ENCODE measurements at regions not wholly inside any gene's neighbourhood (a gene's known extent, or its start where the extent isn't known, plus 50 kb on each side); places are given as distances from the start of the nearest gene placed in this dataset.

DNA sequence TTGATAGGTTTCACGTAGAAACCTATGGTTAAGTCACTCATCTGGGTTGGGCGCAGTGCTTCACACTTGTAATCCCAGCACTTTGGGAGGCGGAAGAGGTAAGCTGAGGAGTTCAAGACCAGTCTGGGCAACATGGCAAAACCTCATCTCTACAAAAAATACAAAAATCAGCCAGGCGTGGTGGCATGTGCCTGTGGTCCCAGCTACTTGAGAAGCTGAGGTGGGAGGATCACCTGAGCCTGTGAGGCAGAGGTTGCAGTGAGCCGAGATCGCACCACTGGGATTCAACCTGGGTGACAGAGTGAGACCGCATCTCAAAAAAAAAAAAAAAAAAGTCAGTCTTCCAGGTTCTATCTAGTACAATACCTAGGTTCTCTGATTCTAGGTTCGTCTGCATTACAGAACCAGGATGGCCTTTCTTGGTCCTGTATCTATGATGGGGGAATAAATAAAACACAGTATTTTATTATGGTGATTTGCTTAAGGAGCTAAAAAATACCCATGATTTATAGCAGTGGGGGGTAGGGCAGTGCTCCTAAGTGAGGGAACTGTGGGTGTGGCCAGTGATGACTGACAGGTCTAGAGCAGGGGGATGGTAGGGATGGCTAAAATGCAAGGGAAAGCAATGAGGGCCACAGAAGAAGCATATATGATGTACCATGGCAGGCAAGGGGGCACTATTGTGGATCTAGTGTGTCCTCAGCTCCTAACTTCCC lies 65.5 kb upstream of the NUP160 start:
- Mint-ChIP-seq H3K27me3 (ENCODE audit: low read depth) (no peaks in the 10 kb centered on the region; the same call in 1 of the 2 replicates), H3K4me3 (no peak overlapping the region), H3K27ac (no peak overlapping the region), H3K9me3 (no peaks in the 10 kb centered on the region), H3K4me1 (peaks cover 22 to 31% of the 10 kb centered on the region in 2 experiments), H3K36me3 (ENCODE audit: insufficient read depth in 1 of 3, low read depth in 3 of 3) (no peaks in the 10 kb centered on the region)
- H3K14ac ChIP-seq (ENCODE audit: insufficient read depth, low read length) = no peak overlapping the region
- WGBS (ENCODE audit: extremely low coverage, insufficient read length, low lambda C conversion rate) = no CpG with 5 or more reads among the region's 8 CpGs
- no peak overlapping the region for H2BK20ac ChIP-seq (ENCODE audit: low read depth, low read length, poor library complexity, severe bottlenecking)
- no peak overlapping the region for H2AK5ac ChIP-seq (ENCODE audit: insufficient read length, low read length)
- H3K9ac ChIP-seq (ENCODE audit: extremely low read depth, insufficient read length, low read length) = no peak overlapping the region
- H3T11ph ChIP-seq (ENCODE audit: low read length) = no peak overlapping the region
- no peak overlapping the region for H2BK5ac ChIP-seq (ENCODE audit: insufficient read length, low read length)
- TF ChIP-seq CTCF (conservative IDR thresholded peaks at IDR 0.05) = no peak
- H3K4me2 ChIP-seq (ENCODE audit: insufficient read depth, insufficient read length, low read length) = no peak overlapping the region
- no peak for DNase-seq
- H4K8ac ChIP-seq (replicated peaks; ENCODE audit: insufficient read length, low read depth, low read length) = no peak overlapping the region
- no peak overlapping the region for H2BK120ac ChIP-seq (ENCODE audit: low read depth, low read length, poor library complexity, severe bottlenecking)
- no peaks in the 10 kb centered on the region for H3K23me2 ChIP-seq (ENCODE audit: insufficient read length, low read depth, low read length, poor library complexity, severe bottlenecking)
- H3K79me2 ChIP-seq (ENCODE audit: insufficient read depth, low read length) = no peaks in the 10 kb centered on the region
- H3K27ac ChIP-seq (ENCODE audit: insufficient read length, low read depth, low read length) = no peak overlapping the region
- H4K5ac ChIP-seq (ENCODE audit: insufficient read length, low read depth, low read length) = no peak overlapping the region
- H2AFZ ChIP-seq (ENCODE audit: low read length) = no peak overlapping the region
- no peaks in the 10 kb centered on the region for H4K20me1 ChIP-seq (ENCODE audit: control insufficient read depth, insufficient read depth, insufficient read length)
- H3K27me3 ChIP-seq (ENCODE audit: insufficient read depth, low read length) = no peaks in the 10 kb centered on the region
- H3K23ac ChIP-seq (ENCODE audit: insufficient read length, low read depth, low read length) = no peak overlapping the region
- no peaks in the 10 kb centered on the region for H3K9me3 ChIP-seq (ENCODE audit: control insufficient read depth, low read depth, low read length)
- no peaks in the 10 kb centered on the region for H3K4me1 ChIP-seq (ENCODE audit: insufficient read depth, low read length)
- no peak overlapping the region for H3K4ac ChIP-seq (ENCODE audit: low read depth, low read length)
- no peaks in the 10 kb centered on the region for H3K79me1 ChIP-seq (ENCODE audit: insufficient read depth, low read depth, low read length, poor library complexity, severe bottlenecking)
- no peak overlapping the region for H3K18ac ChIP-seq (ENCODE audit: insufficient read length, low read depth, low read length)
- H3K56ac ChIP-seq (ENCODE audit: insufficient read length, low read depth, low read length) = no peak overlapping the region
- H4K91ac ChIP-seq (ENCODE audit: insufficient read length, low read depth, low read length) = no peak overlapping the region
- H2BK15ac ChIP-seq (ENCODE audit: low read depth, low read length) = no peak overlapping the region
- no peak overlapping the region for H2BK12ac ChIP-seq (ENCODE audit: insufficient read length, low read depth, low read length)

Measured in H9 (cell line).